B cell (primary cell): ENCODE measurements at regions not wholly inside any gene's neighbourhood (a gene's known extent, or its start where the extent isn't known, plus 50 kb on each side); places are given as distances from the start of the nearest gene placed in this dataset.

Experiments used
- EZH2 ChIP-seq: IDR thresholded peaks from 2 replicates; pipeline ENCODE4 v1.6.1; 2012; ENCODE audit warnings: borderline replicate concordance, low read depth, mild to moderate bottlenecking, moderate library complexity, low read length; ENCODE audit not compliant: insufficient read depth, poor library complexity, severe bottlenecking
- TF ChIP-seq, protein P1 (sequence below): fragments of 200-600 bp; IDR thresholded peaks from one replicate; pipeline ENCODE4 v1.8.0; 2022; ENCODE audit warnings: antibody characterized with exemption, mild to moderate bottlenecking

DNA sequence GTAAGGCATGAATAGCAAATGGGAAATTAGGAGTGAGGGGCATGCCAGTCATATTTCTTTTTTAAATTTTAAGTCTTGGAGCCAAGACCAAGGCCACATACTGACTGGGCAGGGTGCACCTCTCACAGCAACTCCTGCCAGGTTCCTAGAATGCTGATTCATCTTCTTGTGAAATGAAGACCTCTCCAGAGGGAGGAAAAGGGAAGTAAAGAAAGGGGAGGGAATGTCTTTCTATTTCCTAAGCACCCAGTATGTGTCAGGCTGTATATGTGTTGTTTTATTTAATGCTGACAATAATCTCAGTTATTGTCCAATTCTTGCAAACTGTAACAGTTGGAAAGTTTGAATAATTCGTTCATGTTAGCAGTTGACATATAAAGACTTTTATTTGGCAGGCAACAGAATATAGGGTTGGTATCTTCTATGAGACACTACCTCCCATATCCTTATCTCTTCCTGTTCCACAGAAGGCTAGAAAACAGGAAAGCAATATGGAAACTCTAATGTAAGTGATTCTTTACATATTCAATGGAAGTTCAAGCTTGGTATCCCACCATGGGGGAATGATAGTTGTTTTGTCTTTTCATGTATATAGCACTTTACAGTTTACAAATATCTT, 259.1 kb upstream of the USP24 start:
- TF ChIP-seq, protein P1, sequence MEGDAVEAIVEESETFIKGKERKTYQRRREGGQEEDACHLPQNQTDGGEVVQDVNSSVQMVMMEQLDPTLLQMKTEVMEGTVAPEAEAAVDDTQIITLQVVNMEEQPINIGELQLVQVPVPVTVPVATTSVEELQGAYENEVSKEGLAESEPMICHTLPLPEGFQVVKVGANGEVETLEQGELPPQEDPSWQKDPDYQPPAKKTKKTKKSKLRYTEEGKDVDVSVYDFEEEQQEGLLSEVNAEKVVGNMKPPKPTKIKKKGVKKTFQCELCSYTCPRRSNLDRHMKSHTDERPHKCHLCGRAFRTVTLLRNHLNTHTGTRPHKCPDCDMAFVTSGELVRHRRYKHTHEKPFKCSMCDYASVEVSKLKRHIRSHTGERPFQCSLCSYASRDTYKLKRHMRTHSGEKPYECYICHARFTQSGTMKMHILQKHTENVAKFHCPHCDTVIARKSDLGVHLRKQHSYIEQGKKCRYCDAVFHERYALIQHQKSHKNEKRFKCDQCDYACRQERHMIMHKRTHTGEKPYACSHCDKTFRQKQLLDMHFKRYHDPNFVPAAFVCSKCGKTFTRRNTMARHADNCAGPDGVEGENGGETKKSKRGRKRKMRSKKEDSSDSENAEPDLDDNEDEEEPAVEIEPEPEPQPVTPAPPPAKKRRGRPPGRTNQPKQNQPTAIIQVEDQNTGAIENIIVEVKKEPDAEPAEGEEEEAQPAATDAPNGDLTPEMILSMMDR, result no peak
- TF ChIP-seq EZH2, result no peak
